GM19043 (cell line): ENCODE measurements at regions not wholly inside any gene's neighbourhood (a gene's known extent, or its start where the extent isn't known, plus 50 kb on each side); places are given as distances from the start of the nearest gene placed in this dataset.

ENCODE experiments used
- ATAC-seq: cut with Tn5 transposase; IDR thresholded peaks from one replicate; pipeline ENCODE4 v1.9.1; 2021; ENCODE audit warnings: low read depth; ENCODE audit not compliant: unreplicated experiment

DNA sequence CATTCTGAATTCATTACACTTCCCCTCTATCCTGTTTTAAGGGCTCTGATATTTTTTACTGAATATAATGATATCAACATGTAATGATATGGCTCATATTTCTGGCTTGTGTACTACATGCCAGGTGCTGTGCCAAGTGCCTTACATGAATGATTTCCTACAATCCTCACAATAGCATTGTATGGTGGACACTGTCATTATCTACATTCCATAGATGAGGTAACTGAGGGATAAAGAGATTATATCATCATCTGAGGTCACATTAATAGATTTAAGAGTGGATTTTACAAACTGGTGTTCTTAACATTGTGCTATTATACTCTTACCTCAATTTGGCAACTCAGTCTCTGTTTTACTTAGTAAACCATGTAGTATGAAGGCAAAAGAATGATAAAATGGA, 502.0 kb downstream of the LIG4 start:
- ATAC-seq, result no peak

DNA sequence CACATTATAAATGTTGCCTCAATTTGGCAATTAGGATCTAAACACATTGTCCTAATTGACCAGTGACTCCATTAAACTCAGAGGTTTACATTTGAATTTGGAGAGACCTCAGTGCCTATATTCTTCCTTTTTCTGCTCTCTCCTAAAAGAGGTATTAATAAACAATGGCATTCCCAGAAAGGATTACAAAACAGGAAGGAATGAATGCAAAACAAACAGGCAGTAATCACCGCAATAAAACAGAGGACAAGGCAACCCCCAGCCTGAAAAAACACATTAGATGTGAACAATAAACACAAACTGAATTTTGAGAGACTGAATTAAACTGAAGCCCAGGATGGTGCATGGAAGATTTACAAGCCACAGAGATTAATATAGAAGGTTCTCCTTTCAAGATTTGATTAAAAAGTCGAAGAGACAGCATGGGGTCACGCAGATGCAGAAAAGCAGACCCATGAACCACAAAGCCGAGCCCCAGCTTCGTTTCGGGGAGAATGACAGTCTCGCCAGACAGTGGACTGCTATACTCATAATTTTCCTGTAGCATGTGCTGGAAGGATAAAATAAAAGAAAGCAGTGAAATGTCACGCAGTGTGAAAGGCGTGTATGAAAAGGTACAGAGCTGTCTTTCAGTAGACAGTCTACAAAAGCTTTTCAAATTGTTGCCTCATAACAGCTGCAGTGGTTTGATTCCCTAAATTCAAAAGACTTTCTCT, 503.0 kb downstream of the LIG4 start:
- no peak for ATAC-seq

DNA sequence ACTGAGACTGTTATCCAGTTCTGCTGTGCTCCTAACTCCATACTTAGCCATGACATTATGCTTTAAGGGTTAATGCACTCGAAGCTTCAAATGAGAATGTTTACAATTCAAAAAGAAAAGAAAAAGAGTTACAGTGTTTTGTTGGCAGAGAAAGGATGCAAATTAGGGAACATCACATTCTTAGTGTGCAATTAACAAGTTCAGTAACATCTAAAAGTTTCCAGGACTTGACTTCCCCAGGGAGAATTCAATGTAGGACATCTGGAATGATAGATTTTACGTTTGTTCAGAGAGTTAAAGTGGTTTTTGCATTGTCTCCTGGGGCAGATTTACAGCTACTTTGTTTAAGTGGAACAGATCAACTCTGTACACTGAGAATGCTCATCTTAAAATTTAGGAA, 525.2 kb downstream of the LIG4 start:
- no peak for ATAC-seq

DNA sequence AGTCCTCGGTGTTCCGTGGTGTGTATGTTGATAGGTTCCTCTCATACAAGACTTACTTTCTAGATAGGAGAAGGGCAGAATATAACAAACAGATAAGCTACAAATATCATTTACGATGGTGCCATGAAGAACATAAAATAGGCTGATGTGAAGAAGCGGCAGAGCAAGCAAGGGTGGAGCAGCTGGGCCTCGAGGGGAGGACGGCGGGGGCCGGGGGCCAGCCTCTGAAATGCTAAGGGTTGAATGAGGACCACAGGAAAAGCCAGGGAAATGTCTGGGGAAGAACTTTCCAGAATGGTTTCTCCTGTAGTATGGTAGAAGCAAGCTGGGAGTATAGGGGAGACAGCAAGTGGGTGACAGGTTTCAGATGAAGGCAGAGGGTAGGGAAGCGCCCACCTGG, 529.5 kb downstream of the LIG4 start:
- no peak for ATAC-seq

DNA sequence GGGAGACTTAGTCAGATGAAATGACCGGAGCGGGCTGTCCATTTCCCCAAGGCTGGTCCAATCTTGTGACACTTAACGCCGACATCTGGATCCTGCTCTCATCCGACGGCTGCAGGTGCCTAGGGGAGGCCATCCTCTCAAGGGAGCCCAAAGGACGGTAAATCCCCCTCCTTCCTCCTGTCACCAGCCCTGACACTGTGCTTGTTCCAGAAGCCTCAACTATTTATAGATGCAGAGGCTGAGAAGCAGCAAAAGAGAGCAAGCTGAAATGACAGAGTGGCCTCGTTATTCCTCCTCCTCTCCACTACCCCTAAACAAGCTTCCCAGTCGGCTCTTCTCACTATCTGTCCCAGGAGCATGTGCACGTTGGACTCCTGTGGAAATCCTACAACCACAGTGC, 533.7 kb downstream of the LIG4 start:
- ATAC-seq, result no peak

DNA sequence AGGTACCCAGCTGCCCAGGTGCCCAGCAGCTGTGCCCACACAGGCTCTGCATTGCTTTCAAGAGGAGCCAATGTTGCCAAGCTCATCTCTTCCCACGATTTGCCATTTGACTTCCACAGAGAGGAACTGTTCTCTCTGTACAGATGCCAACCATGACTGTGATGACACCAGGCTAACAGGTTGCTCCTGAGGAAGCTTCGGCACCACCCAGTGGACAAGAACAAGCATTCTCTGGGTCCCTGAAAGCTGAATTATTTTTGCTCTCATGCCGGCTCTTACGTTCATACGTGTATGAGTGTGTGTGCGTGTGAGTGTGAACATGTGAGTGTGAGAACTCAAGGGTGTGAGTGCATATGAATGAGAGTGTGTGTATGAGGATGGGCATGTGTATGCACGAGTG, 535.2 kb downstream of the LIG4 start:
- ATAC-seq, result no peak

DNA sequence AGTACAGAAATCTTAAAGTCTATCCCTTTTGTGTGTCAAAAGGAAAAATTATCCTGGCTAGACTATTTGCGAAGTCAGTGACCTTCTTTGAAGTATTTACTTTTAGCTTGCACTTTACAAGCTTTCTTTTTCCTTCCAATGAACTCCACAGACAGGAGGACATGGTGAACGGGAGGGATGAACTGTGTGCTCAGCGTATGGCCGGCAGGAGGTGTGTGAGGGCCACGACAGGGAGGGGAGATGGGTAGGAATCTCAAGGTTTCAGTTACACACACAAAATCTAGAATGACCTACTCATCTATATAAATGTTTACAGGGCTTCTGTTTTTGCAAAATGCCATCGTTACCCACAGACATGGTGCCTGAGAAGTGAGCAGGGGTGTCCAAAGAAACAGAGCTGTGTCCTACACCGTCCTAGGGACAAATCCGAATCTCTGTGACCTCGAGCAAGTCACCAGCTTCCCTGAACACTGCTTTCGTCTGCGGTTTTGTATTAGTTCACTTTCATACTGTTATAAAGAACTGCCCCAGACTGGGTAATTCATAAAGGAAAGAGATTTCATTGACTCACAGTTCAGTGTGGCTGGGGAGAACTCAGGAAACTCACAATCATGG, 537.2 kb downstream of the LIG4 start:
- ATAC-seq, result no peak

DNA sequence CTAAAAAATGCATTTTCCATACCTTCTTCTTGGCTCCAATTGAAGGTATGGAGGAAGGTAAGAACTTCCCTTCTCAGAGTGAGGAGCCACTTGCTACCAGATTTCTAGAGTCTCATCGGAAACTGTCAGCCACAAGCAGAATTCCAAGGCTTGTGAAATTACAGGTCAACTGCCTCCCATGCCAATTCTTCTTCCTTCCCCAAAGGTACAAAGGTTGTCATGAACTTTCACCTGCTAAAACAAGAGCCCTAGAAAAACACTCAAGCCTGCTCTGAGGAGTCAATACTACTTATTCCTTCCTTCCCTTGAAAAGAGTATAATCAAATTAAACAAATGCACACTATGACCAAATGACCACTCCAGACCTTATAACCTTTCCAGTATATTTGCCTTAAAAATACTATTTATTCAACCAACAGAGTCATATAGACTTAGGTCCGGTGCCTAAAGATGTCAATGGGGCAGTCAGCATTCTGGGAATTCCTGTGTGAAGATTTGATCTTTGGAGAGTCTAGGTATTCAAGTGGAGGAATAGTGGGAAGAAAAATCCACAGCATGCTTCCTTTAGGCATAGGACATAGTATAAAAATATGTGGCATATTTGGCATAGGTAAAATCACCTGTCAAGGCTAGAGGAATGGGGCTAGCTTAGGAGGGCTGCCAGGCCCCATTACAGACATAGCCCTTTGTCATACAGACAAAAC, 539.3 kb downstream of the LIG4 start:
- ATAC-seq, result no peak

DNA sequence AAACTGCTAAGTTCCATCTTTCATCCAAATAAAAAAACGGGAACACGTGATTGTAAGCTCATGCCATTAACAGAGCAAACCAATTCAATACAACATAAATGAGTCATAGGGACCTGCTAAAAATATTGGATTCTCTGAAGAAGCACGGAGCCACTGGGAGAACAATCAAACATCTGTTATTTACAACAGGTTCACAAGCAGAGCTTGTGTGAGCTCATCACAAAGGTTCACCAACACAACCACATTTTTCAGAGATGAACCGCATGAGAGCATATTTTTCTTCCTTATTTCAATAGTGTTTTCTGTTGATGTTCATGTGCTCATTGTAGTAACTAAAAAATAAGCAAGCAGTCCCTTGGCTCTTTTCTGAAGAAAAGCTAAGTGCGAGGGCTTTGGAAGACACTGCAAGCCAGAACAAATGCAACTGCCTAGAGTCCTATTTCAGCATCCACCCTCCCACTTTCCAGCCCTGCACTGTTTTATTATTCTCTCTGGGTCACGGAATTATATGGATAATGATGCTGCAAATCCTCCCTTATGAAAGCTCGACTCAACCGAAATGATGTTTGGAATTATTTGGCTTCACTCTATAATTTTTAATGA, 545.8 kb downstream of the LIG4 start:
- ATAC-seq, result no peak

DNA sequence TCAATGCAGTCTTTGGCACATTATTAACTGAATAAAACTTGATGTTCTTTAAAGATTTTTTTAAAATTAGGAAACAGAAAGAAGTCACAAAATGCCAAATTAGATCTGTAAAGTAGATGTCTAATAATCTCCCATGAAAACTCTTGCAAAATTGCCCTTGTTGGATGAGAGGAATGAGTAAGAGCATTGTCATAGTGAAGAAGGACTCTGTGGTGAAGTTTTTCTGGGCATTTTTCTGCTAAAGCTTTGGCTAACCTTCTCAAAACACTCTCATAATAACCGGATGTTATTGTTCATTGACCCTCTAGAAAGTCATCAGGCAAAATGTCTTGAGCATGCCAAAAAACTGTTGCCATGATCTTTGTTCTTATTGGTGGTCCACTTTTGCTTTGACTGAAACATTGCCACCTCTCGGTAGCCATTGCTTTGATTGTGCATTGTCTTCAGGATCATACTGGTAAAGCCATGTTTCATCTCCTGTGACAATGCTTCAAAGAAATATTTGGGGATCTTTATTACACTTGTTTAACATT, 549.3 kb downstream of the LIG4 start:
- no peak for ATAC-seq

DNA sequence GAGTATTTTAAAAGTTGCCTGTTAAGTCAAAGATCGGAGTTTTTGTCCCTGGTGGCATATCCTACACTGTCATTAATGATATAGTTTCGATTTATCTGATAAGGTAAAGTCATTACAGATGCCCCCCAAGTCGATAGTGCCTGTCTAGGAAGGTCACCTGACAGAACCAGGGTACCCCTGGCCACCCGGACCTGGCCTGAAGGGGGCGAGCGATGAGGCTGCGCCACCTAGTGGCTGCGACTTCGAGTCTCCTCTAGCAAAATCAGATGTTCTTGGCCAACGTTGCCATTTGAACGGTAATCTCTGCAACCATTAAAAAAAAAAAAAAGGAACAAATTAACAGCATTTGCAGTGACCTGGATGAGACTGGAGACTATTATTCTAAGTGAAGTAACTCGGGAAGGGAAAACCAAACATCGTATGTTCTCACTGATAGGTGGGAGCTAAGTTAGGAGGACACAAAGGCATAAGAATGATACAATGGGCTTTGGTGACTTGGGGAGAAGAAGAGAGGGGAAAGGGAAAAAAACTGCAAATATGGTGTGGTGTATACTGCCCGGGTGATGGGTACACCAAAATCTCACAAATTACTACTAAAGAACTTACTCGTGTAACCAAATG, 565.1 kb downstream of the LIG4 start:
- ATAC-seq, result peak; percentile 74

DNA sequence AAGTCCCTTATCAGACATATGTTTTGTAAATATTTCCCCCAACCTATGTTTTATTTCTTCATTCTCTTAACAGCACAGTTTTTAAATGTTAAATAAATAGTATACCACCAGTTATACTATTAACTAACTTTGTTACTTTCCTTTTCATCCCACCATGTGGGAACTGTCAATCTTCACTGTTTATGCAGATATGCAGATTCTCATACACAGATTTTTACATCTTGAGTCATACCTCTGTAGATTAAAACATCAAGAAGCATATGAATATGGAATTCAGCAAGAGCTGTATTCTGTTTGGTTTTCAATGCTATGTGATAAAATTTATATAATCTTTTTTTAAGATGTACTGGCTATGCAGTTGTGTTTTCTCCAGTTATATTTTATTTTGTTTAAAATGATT, 566.3 kb downstream of the LIG4 start:
- no peak for ATAC-seq

DNA sequence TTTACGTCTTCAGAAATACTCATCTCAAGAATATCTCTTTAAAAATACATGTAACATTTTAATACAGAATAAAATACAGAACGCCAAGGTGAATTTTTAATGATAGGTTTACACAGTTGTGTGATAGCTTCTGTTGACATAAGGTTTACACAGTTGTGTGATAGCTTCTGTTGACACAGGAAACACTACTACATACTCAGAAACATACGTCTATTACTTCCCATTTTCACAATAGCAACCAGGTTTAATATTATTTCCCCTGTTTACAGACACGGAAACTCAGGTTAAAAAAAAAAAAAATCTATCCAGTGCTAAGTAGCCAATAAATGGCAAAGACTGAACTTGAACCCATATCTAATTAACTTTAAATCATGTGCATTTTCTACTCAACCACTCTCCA, 571.2 kb downstream of the LIG4 start:
- ATAC-seq, result no peak

DNA sequence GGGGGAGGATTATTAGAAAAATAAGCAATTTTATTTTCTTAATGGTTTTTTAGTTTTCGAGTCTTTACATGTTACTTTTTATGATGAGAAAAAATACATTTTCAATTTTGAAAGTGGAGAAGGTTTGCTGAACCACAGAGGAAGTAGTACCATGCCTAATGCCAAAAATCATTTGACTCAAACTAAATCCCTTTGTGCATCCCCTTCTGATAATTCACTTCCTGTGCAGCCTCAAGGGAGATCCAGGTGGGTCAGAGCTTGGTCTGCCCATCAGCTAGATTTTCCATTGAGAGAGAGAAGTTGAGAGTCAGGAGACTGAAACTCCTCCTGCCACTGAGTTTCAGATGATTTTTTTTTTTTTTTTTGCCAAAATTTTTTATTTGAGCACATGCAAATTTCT, 571.7 kb downstream of the LIG4 start:
- no peak for ATAC-seq

DNA sequence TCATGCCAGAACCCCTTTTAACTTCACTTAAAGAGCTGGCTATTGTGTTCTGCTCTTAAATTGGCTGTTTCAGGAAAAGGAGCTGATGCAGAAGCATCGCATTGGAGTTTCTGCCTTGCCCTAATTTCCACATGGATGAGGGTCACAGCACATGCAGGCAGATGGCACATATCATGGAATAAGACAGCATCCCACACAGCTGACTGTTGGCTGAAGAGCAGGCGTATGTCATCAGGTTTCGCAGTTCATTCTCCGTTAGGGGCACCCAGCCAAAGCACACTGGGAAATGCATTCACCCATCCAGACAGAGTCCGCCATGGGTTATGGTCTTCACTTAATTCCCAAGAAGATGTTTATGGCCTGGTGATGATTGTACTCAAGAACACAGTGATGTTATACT, 572.5 kb downstream of the LIG4 start:
- no peak for ATAC-seq

DNA sequence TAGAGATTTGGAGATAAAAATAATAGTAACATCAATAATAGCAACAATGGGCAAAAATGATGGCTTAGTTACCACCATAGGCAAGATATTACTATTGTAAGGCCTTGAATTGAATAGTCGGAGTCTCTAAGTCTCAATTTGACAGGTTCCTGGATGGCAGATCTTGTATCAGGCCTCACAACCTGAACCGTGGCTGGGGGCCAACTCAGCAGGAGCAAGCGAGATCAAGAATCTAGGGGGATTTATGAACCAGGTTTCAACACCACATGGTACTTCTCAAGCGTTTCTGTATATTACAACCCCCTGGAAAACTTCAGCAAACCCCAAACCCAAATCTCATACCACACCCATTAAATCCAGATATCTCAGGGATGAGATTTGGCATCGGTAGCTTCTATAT, 573.8 kb downstream of the LIG4 start:
- ATAC-seq, result no peak

DNA sequence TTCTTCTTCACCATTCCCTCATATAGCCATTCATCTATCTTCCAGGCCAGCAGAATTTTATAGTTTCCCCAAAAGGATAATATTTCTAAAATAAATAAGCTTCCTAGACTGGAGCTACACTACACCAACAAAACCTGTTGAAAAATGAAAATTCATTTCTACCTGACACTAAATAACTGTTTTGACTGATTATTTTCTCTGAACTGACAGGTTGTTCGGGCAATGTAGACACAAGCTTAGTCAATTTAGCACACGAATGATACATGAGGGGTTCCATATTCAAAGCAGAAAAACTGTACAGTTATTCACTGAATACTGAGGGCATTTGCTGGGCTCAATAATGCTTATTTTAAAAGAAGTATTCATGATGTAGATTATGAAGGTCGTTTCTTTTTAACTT, 589.7 kb downstream of the LIG4 start:
- ATAC-seq, result no peak

DNA sequence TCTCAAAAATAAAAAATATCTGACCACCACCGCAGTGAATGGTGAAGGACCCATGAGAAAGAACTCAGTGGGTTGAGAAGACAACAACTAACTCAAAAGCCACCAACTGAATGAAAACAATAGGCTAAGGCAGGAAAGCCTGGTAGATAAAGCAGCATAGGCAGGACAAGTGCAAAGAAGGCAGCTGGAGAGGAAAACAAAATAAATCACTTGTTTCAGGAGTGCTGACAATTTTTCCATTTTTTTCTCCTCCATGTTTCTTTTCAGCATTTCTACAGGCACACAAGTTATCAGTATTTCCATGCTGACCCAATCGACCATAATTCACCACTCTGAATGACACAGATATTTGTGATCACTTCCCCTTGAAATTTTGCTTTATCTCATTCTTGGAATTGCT, 597.8 kb downstream of the LIG4 start:
- ATAC-seq, result no peak

DNA sequence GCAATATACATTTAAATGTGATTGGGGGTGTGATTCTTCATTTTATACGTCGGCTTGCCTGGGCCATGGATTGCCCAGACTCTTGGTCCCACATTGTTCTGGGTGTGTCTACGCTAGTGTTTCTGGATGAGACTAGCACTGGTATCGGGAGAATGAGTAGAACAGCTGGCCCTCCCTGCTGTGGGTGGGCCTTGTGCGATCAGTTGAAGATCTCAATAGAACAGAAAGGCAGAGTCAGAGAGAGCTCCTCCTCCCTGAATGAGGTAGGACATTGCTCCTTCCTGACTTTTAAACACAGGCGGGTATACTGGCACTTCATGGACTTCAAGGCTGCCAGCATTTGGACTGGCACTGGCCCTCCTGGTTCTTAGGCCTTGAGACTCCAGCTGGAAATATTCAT, 603.0 kb downstream of the LIG4 start:
- ATAC-seq, result no peak

DNA sequence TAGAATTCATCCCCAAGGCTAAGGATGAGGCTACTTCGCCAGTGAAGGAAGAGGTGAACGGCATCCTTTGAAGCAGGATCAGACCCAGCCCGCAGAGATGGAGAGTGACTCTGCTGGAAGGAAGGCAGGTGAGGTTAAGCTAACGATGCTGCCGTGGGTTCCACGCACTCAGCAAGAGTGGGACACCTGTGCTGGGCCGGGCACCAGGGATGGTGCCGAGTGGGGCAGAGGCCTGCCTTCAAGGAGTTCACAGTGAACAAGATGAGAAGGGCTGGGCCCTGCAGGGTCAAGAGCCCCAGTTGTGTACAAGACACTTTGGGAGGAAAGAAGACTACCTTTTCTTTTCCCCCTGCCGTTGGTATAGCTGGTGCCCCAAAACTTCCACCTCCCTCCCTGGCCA, 606.6 kb downstream of the LIG4 start:
- no peak for ATAC-seq

DNA sequence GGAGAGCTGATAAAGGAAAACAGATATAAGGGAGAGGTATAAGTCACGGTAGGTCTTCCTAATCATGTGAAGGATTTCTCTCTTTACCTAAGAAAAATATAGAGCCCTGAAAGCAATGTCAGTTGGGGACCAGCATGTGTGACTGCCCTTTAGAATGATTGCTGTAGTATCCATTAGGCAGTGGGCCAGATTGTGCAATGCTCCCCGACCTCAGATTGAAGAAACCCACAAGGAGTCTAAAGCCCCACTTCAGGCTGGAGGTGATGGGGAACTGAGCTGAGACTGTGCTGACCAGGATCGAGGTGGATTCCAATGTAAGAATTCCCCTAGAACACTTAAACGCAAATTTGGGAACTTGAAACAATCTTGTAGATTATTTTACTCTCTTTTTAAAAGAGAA, 614.4 kb downstream of the LIG4 start:
- ATAC-seq, result no peak
